ENCODE measurements at regions not wholly inside any gene's neighbourhood (a gene's known extent, or its start where the extent isn't known, plus 50 kb on each side); places are given as distances from the start of the nearest gene placed in this dataset.

DNA sequence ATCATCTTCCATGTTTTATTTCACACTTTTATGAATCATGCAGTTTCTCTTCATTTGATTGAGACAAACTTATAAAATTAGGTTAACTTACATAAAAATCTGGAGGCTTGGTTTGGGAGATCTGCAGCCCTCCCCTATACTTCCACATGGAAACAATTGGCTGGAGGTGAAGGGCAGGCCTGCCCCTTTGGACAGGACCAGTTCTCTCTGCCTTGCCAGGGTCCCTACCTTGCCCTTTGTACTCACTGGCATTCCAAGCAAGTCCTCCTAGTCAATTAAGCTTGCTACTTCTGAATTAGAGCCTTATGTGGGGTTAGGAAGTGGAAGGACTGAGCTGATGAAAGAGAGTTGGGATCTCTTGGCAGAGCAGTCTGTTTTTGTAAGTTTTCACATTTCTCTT, 257.3 kb downstream of the GAS1 start:
- TF ChIP-seq, protein P1, sequence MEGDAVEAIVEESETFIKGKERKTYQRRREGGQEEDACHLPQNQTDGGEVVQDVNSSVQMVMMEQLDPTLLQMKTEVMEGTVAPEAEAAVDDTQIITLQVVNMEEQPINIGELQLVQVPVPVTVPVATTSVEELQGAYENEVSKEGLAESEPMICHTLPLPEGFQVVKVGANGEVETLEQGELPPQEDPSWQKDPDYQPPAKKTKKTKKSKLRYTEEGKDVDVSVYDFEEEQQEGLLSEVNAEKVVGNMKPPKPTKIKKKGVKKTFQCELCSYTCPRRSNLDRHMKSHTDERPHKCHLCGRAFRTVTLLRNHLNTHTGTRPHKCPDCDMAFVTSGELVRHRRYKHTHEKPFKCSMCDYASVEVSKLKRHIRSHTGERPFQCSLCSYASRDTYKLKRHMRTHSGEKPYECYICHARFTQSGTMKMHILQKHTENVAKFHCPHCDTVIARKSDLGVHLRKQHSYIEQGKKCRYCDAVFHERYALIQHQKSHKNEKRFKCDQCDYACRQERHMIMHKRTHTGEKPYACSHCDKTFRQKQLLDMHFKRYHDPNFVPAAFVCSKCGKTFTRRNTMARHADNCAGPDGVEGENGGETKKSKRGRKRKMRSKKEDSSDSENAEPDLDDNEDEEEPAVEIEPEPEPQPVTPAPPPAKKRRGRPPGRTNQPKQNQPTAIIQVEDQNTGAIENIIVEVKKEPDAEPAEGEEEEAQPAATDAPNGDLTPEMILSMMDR (IDR thresholded peaks at IDR 0.05), result no peak
- TF ChIP-seq POLR2A (IDR thresholded peaks at IDR 0.05; ENCODE audit: low read depth) (no peak), POLR2AphosphoS5 (IDR thresholded peaks at IDR 0.05) (no peak), EP300 (IDR thresholded peaks at IDR 0.05) (no peak)

Measured in esophagus muscularis mucosa (tissue), 4 donors.